HG02943 (cell line): ENCODE measurements at regions not wholly inside any gene's neighbourhood (a gene's known extent, or its start where the extent isn't known, plus 50 kb on each side); places are given as distances from the start of the nearest gene placed in this dataset.
A peak's percentile ranks its signal among the peaks of the same experiment; 100 is the strongest.
"Not testable (repeated sequence)": the region's sequence is repeated elsewhere in the genome, so short reads cannot be mapped to it uniquely, and the experiment has no call there.

Experiments used
- ATAC-seq: cut with Tn5 transposase; IDR thresholded peaks from one replicate; pipeline ENCODE4 v1.9.1; 2021; ENCODE audit warnings: mild to moderate bottlenecking, low read depth, moderate library complexity; ENCODE audit not compliant: unreplicated experiment

- ATAC-seq = no peak
Observed at GRCh38 chr9:3664044-3664443, 138.2 kb upstream of the RFX3 start.

- ATAC-seq = no peak
Observed at GRCh38 chr9:3662671-3663070, 136.9 kb upstream of the RFX3 start.

DNA sequence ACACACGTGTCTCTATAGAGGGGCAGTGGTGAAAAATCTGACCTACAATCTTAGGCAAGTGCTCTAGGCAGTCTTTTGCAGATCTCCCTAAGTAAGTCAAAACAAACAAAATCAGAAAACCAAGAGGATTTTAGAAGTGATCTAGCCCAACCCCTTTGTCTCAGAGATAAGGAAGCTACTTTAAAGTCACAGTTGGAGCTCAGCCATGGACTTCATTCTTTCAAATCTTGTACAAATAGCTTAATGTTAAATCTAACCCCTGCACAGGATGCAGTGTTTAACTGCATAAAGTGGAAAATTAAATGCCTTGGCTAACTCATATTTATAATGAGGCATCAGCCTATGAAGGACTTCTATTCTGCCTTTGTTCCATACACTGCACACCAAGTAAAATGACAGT lies 135.1 kb upstream of the RFX3 start:
- ATAC-seq = no peak

DNA sequence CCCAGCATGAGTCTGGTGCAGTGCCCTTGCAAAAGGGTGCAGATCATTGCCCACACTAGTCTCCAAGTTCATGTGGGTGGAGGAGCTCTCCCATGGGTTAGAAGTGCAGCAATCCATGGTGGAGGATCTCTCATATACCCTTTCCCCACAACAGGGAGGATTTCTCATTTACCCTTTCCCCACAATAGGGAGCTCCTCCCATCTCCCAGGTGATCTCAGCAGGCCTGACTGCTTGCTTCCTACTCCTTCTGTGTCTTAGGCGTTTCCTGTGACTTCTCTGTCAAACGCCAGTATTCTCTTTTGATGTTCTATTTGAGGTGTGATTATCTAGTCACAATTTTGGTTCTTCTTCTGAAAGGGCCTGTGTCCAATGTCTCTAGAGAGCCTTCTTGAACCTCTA lies 133.8 kb upstream of the RFX3 start:
- no peak for ATAC-seq

DNA sequence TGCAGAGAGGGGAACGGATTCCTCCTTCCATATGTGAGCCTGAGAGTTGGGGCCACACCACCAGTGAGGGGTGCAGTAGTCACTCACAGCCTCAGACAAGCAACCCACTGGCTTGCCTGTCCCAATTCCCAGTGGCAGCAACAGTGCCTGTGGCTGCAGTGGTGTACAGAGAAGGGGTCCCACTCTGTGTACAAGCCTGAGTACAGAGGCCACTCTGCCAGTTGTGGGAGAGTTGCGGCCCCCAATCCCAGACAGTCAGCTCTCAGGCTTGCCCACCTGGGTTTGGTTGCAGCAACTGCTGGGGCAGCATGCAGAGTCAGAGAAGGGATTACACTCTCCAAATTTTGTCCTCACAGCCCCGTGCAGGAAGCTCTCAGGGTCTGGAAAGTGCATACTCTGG lies 133.2 kb upstream of the RFX3 start:
- no peak for ATAC-seq

DNA sequence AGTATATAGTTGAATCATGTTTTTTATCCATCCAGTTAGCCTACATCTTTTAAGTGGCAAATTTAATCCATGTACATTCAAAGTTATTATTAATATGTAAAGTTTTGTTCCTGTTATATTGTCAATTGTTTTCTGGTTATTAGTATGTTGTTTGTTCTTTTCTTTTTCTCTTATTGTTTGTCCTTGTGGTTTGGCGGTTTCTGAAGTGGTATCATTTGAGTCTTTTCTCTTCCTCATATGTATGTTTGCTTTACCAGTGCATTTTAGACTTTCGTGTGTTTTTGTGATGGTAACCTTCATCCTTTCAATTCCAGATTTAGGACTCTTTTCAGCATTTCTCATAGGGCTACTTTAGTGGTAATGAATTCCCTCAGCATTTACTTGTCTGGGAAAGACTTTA lies 130.4 kb upstream of the RFX3 start:
- ATAC-seq = no peak

- no peak for ATAC-seq
Observed at GRCh38 chr9:3650994-3651622, 125.3 kb upstream of the RFX3 start.

DNA sequence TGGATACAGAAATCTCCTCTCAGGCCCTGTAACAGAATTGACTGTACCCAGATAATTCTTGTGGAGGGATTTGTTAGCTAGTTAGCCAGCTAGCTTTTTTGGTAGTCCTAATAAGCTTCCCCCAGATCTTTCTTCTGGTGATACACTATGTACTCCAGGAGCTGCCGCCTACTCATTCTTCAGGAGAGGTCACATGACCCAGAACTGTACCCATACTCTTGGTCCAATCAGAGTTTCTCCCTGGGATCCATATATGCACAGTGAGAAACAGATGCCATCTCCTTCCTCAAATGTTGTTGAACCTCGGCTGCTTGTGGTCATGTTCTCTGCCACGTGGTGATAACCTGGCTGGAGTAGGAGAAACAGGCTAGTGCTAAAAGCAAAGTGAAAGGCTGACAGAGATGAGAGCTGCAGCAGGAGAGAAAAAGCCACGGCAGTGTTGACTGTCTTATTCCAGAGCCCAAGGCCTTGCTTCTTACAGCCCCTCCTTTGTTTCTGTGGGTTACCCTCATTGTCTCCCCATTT lies 123.0 kb upstream of the RFX3 start:
- no peak for ATAC-seq

DNA sequence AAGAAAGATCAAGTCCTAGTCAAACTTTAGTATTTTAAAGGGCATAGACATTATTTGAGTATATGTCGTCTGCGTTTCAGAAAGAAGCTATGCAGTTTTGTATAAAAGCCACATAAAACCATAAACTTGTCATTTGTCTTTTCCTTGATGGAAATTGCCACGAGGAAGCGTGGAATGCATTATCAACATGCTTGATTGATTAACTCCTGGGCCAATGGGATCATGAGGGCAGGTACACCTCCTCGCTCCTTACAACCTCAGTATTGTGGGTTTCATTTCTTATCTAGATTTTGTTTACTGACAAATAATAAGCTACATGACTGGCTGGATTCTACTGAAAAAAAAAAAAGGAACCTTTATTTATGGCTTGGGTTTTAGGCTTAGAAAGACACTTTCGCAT lies 122.5 kb upstream of the RFX3 start:
- ATAC-seq = no peak

- ATAC-seq = no peak
Observed at GRCh38 chr9:3647652-3648051, 121.9 kb upstream of the RFX3 start.

DNA sequence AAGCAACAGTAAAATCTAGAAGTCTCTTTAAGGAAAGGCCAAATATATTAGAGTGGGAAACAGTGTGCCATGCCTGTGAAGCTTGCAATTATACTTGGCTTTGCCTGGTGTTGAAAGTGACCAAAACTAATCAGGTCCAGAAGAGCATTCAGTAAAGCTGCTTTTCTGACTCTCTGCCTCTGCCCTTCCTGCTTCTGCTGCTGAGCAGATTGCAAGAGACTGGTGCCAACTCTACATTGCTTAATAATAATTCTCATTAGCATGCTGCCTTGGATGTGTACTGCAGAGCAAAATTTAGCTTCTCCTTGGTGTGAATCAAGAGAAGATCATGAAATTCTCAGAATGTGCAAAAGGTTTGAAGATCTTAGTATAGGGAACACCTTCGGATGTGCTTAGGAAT lies 120.4 kb upstream of the RFX3 start:
- no peak for ATAC-seq

- not testable (repeated sequence) for ATAC-seq
Observed at GRCh38 chr9:3642075-3642474, 116.3 kb upstream of the RFX3 start.

- ATAC-seq = no peak
Observed at GRCh38 chr9:3629495-3629894, 103.7 kb upstream of the RFX3 start.

DNA sequence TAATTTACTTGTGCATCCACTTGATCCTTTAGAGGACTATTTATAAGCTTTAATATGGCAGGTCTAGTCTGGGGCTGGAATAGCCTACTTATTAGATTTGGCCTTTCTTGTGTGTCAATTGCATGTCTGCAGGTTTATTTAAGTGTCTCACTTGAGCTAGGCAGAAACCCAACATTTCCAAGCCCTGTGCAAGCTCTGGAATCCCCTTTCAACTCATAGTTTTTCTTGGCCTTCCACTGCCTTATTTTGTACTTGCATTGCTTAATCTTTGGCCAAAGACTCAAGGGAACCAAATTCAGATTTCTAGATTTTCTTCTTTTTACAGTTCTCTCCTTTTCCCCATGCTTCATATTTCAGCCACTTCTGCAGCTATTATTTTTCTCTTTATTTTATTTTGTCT lies 102.4 kb upstream of the RFX3 start:
- no peak for ATAC-seq

- ATAC-seq = peak; percentile 55
Observed at GRCh38 chr9:3608011-3608410, 82.2 kb upstream of the RFX3 start.

- ATAC-seq = no peak
Observed at GRCh38 chr9:3600672-3601071, 74.9 kb upstream of the RFX3 start.

GRCh38 chr9:3597792-3598191 lies 72.0 kb upstream of the RFX3 start:
- no peak for ATAC-seq

DNA sequence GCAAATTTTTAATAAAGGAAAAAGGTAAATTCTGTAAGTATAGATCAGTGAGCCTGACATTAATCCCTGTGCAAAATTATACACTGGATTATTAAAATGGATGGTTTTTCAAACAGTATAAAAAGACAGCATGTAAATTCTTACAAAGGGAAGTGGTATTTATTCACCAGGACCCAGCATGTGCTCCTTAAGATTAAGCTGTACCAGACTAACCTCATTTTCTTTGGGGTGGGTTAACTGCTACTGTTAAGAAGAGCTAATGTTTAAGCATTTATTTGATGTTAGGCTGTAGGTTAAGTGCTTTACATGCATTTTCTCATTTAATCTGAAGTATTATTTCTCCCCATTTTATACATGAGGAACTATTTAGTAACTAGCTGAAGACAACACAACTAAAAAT lies 60.3 kb upstream of the RFX3 start:
- ATAC-seq = no peak

DNA sequence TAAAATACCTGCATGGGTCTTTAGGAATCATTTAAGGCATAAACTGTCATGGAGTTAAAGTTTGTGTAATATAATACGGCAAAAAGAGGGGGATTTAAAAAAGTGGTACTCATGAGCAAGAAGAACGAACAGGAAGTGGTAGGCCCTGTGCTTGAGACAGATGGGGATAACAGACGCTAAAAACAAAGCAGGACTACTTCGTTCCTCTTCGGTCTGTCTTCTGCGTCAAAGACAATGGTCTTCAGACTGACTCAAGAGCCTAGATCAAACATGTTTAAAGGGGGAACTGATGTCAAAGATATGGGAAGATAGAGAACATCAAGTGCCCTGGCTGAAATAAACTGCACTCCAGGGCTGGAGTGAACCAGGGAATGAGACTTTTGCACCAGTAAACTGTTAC lies 59.8 kb upstream of the RFX3 start:
- no peak for ATAC-seq

GRCh38 chr9:3578786-3579185 lies 53.0 kb upstream of the RFX3 start:
- no peak for ATAC-seq

- no peak for ATAC-seq
Observed at GRCh38 chr9:3576328-3576727, 50.5 kb upstream of the RFX3 start.

DNA sequence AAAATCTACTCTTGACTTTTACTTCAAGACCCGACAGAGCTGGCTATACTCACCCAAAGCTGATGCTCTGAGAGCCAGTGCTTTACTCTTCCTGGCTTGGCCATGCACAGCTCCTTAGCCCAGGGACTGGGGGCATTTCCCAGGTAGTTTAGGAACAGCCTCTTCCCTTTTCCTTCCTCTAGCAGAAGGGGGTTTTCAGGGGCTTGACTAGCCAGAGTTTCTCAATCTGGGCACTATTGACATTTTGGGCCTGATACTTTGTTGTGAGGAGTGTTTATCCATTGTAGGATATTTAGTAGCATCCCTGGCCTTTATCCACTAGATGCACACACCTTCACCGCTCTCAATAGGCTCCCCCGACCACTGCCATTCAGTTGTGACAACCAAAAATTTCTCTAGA lies 50.0 kb upstream of the RFX3 start:
- no peak for ATAC-seq
